Vagina (tissue), 2 donors: ENCODE measurements at regions not wholly inside any gene's neighbourhood (a gene's known extent, or its start where the extent isn't known, plus 50 kb on each side); places are given as distances from the start of the nearest gene placed in this dataset.

Experiments used
- CTCF ChIP-seq, 3 experiments: fragments of 450-650 bp in 2 of 3; fragments of 200-600 bp in 1 of 3; sonication (generic) in 1 of 3; IDR thresholded peaks; one replicate each; pipeline ENCODE4 v1.5.1; 2017 to 2019; ENCODE audit warnings: antibody characterized with exemption in 3 of 3, mild to moderate bottlenecking in 2 of 3, moderate library complexity in 2 of 3
- POLR2A ChIP-seq, 2 donors: fragments of 450-650 bp; IDR thresholded peaks; one replicate each; pipeline ENCODE4 v1.6.1; 2017; ENCODE audit warnings: antibody characterized with exemption in 2 of 2, mild to moderate bottlenecking in 2 of 2, moderate library complexity in 2 of 2
- POLR2AphosphoS5 ChIP-seq, 2 donors: sonication (generic); formaldehyde crosslinking; IDR thresholded peaks; one replicate each; pipeline ENCODE4 v1.9.0; 2017; ENCODE audit warnings: antibody characterized with exemption in 2 of 2, mild to moderate bottlenecking in 2 of 2, low read depth in 1 of 2; ENCODE audit not compliant: insufficient read depth in 1 of 2

GRCh38 chr10:122767621-122768388 is 68.2 kb upstream of the C10orf120 start:
- TF ChIP-seq CTCF (IDR thresholded peaks at IDR 0.05) (no peak), POLR2A (IDR thresholded peaks at IDR 0.05) (no peak), POLR2AphosphoS5 (IDR thresholded peaks at IDR 0.05; ENCODE audit: insufficient read depth in 1 of 2, low read depth in 1 of 2) (no peak)
